Progenitor cell of endocrine pancreas (in vitro differentiated cells): ENCODE measurements at regions not wholly inside any gene's neighbourhood (a gene's known extent, or its start where the extent isn't known, plus 50 kb on each side); places are given as distances from the start of the nearest gene placed in this dataset.

Source experiments
- DNase-seq: peaks from one replicate; pipeline ENCODE4 v3.0.0; 2021; ENCODE audit warnings: low spot score; ENCODE audit not compliant: unreplicated experiment
- H3K27ac Mint-ChIP-seq: 2 replicates; pipeline ENCODE4 v1.8.0; 2021; ENCODE audit warnings: mild to moderate bottlenecking, moderate library complexity, mixed read lengths
- H3K27me3 Mint-ChIP-seq: 2 replicates; pipeline ENCODE4 v1.8.0; 2021; ENCODE audit warnings: mixed read lengths
- H3K36me3 Mint-ChIP-seq: 2 replicates; pipeline ENCODE4 v1.8.0; 2022; ENCODE audit warnings: mixed read lengths; ENCODE audit not compliant: insufficient read depth
- H3K4me1 Mint-ChIP-seq: 2 replicates; pipeline ENCODE4 v1.8.0; 2021; ENCODE audit warnings: low read depth, mixed read lengths
- H3K4me3 Mint-ChIP-seq: 2 replicates; pipeline ENCODE4 v1.8.0; 2021; ENCODE audit warnings: low read depth, mild to moderate bottlenecking, moderate library complexity, mixed read lengths
- H3K9me3 Mint-ChIP-seq: 2 replicates; pipeline ENCODE4 v1.8.0; 2021; ENCODE audit warnings: low read depth, mixed read lengths
- CTCF ChIP-seq: fragments of 200-600 bp; sonication (generic); IDR thresholded peaks from one replicate; pipeline ENCODE4 v1.5.0; 2021; ENCODE audit warnings: antibody characterized with exemption, mild to moderate bottlenecking; ENCODE audit not compliant: unreplicated experiment

GRCh38 chr6:766625-767024 lies 73.7 kb upstream of the EXOC2 start:
- DNase-seq: no peak

GRCh38 chr6:761997-762396 lies 69.1 kb upstream of the EXOC2 start:
- Mint-ChIP-seq H3K27ac (no peak overlapping the region), H3K4me3 (no peak overlapping the region), H3K27me3 (peaks cover 19% of the 10 kb centered on the region), H3K9me3 (peaks cover under 1% of the 10 kb centered on the region), H3K36me3 (no peaks in the 10 kb centered on the region), H3K4me1 (no peaks in the 10 kb centered on the region)
- TF ChIP-seq CTCF: no peak
- DNase-seq: no peak

More at GRCh38 chr6:766625-767024, 73.7 kb upstream of the EXOC2 start:
- no peak overlapping the region for H3K27ac Mint-ChIP-seq
- TF ChIP-seq CTCF: no peak
- H3K27me3 Mint-ChIP-seq: peaks cover 19% of the 10 kb centered on the region
- no peaks in the 10 kb centered on the region for H3K4me1 Mint-ChIP-seq
- H3K9me3 Mint-ChIP-seq: peaks cover 13% of the 10 kb centered on the region
- H3K4me3 Mint-ChIP-seq: no peak overlapping the region
- no peaks in the 10 kb centered on the region for H3K36me3 Mint-ChIP-seq

- H3K4me1 Mint-ChIP-seq: no peaks in the 10 kb centered on the region
- H3K9me3 Mint-ChIP-seq: peaks cover 7% of the 10 kb centered on the region
- H3K27me3 Mint-ChIP-seq: peaks cover 16% of the 10 kb centered on the region
- no peak overlapping the region for H3K27ac Mint-ChIP-seq
- no peak overlapping the region for H3K4me3 Mint-ChIP-seq
- H3K36me3 Mint-ChIP-seq: no peaks in the 10 kb centered on the region
- no peak for TF ChIP-seq CTCF
- no peak for DNase-seq
Observed at GRCh38 chr6:760982-761955, 68.3 kb upstream of the EXOC2 start.

DNA sequence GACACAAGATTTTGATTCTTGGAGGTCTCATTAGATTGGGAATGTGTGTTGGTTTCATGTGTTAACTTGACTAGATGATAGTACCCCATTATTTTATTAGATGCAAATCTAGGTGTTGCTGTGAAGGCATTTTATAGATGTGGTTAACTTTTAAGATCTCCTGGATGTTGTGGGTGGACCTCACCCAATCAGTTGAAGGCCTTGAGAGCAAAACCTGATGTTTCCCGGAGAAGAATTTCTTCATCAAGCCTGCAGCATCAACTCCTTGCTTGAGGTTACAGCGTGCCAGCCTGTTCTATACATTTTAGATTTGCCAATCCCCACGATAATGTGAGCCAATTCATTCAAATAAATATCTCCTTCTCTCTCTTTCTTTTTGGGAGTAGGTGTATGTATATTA lies 66.8 kb upstream of the EXOC2 start:
- no peak for TF ChIP-seq CTCF
- no peak overlapping the region for H3K27ac Mint-ChIP-seq
- DNase-seq: no peak
- peaks cover 7% of the 10 kb centered on the region for H3K9me3 Mint-ChIP-seq
- no peaks in the 10 kb centered on the region for H3K36me3 Mint-ChIP-seq
- peaks cover 12% of the 10 kb centered on the region for H3K27me3 Mint-ChIP-seq
- H3K4me1 Mint-ChIP-seq: no peaks in the 10 kb centered on the region
- H3K4me3 Mint-ChIP-seq: no peak overlapping the region

GRCh38 chr6:756224-756623 lies 63.3 kb upstream of the EXOC2 start:
- Mint-ChIP-seq H3K27ac (no peak overlapping the region), H3K4me3 (no peak overlapping the region), H3K36me3 (no peaks in the 10 kb centered on the region), H3K27me3 (no peaks in the 10 kb centered on the region), H3K4me1 (peaks cover 2% of the 10 kb centered on the region), H3K9me3 (peaks cover 7% of the 10 kb centered on the region)
- TF ChIP-seq CTCF: no peak
- DNase-seq: no peak
